ENCODE measurements at regions not wholly inside any gene's neighbourhood (a gene's known extent, or its start where the extent isn't known, plus 50 kb on each side); places are given as distances from the start of the nearest gene placed in this dataset.

- DNase-seq = no peak
Observed at GRCh38 chr3:29201604-29202003, 79.3 kb upstream of the RBMS3 start.

GRCh38 chr3:29202378-29202777 is 78.5 kb upstream of the RBMS3 start:
- no peak for DNase-seq

DNA sequence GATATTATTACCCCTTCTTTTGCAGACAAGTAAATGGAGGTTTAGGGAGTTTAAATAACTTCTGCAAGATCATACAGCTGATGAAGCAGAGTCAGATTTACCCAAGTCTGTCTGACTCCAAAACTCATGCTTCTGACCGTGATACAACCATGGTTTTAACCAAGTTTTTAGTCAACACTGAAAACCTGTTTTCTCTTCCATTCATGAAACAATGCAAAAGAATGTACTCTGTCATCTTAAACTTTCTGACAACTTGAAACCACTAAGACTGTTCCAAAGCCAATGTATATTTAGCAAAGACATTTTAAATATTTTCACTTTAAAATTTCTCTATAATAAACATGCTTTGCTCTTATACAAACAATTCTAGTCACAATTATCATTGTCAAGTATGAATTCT is 77.0 kb upstream of the RBMS3 start:
- DNase-seq = no peak

DNA sequence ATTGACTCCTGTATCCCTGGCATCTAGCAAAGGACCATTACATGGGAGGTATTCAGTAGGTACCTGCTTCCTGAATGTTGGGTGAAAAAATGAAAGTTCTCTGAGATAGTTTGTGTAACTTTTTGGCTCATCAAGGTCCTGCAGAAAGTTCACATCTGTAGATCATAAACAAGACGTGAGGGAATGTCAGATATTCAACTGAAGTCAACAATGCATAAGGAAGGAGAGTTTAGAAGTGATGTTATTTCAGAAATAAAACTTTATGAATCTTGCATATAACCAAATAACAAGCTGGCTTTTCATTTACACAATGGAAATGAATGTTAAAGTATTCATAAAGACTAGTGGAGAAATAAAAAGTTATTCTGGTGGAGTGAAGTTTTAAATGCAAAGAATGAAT is 73.4 kb upstream of the RBMS3 start:
- DNase-seq = no peak

GRCh38 chr3:29212789-29213433 is 68.0 kb upstream of the RBMS3 start:
- no peak for DNase-seq

DNA sequence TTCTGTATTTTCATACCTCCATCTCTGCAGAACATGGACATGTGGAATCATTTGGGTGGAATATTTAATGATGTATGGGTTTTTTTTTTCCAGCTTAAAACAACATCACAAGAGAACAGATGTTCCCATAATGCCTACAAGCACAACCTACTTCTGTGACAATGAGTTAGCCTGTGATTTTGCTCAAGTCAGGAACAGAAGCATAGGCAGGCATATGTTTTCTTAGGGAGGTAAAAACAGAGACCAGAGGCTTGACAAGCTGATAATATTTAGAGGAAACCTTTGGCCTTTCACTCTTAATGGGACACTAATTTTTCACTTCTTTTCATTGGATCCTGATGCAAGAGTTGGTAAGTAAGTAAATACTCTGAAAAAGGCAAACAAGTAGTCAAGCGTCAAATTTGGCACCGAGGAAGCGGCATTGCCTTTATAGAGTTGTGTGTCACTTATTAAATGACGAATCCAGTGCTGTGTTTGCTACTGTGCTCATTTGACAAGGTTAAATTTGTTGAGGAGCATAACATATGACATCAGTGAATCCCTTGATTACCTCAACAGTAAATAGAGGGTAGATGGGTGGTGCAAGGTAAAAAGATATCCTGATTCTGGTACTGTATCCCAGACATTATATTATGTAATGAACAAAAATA is 66.7 kb upstream of the RBMS3 start:
- no peak for DNase-seq

- DNase-seq = no peak
Observed at GRCh38 chr3:29215948-29216347, 64.9 kb upstream of the RBMS3 start.

DNA sequence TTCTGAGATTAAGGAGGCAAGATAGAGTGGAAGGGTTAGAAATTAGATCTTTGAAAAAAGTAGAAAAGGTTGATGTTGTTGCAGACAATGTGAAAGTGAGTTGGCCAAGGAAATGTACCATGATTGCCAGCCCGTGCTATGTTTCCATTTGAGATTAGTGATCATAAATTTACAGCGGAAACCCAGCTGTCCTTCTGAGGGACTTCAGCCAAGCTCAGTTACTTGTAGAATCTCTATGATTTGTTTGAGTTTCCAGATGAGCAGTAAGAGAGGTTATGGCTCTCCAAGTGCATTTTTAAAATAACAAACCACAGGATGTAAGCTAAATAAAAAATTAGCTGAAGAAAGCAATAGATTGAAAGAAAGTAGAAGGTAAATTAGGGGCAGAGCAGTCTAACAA is 54.2 kb upstream of the RBMS3 start:
- no peak for DNase-seq

DNA sequence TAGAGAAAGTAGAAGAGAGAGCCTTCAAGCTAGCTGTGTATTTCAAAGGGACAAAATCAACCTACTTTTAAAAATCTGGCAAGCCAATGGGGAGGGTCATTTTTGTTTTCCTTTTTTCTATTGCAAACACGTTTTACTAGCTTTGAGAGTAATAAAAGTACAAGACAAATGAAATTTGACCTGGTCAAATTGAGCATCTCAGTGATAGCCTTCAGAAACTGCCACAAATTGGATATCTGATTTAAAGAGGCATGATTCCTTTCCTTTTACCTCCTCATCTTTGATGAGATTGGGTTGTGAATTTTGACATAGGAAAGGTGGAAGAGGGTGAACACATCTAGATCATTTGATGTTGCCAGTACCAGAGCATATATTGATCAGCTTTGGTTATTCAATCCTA is 53.6 kb upstream of the RBMS3 start:
- no peak for DNase-seq

Measured in DMS53 (cell line).